ENCODE measurements at regions not wholly inside any gene's neighbourhood (a gene's known extent, or its start where the extent isn't known, plus 50 kb on each side); places are given as distances from the start of the nearest gene placed in this dataset.

DNA sequence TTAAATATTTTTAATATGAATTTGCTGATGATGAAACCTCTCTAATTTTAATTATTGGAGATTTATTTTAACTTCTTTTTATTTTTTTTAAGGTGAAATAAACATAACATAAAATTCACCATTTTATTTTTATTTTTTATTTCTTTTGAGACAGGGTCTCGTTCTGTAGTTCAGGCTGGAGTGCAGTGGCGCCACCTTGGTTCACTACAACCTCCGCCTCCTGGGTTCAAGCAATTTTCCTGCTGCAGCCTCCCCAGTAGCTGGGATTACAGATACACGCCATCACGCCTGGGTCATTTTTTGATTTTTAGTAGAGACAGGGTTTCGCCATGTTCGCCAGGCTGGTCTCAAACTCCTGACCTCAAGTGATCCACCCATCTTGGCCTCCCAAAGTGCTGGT, 402.9 kb downstream of the PRR16 start:
- Mint-ChIP-seq H3K27me3 (no peaks in the 10 kb centered on the region), H3K4me3 (ENCODE audit: low read depth) (no peak overlapping the region), H3K4me1 (ENCODE audit: low read depth) (peaks cover 7% of the 10 kb centered on the region), H3K27ac (no peak overlapping the region), H3K9me3 (ENCODE audit: low read depth) (no peaks in the 10 kb centered on the region), H3K36me3 (ENCODE audit: insufficient read depth) (no peaks in the 10 kb centered on the region)
- DNase-seq (ENCODE audit: low spot score, unreplicated experiment), result no peak
- TF ChIP-seq, protein P1, sequence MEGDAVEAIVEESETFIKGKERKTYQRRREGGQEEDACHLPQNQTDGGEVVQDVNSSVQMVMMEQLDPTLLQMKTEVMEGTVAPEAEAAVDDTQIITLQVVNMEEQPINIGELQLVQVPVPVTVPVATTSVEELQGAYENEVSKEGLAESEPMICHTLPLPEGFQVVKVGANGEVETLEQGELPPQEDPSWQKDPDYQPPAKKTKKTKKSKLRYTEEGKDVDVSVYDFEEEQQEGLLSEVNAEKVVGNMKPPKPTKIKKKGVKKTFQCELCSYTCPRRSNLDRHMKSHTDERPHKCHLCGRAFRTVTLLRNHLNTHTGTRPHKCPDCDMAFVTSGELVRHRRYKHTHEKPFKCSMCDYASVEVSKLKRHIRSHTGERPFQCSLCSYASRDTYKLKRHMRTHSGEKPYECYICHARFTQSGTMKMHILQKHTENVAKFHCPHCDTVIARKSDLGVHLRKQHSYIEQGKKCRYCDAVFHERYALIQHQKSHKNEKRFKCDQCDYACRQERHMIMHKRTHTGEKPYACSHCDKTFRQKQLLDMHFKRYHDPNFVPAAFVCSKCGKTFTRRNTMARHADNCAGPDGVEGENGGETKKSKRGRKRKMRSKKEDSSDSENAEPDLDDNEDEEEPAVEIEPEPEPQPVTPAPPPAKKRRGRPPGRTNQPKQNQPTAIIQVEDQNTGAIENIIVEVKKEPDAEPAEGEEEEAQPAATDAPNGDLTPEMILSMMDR (IDR thresholded peaks at IDR 0.05; ENCODE audit: unreplicated experiment), result no peak

DNA sequence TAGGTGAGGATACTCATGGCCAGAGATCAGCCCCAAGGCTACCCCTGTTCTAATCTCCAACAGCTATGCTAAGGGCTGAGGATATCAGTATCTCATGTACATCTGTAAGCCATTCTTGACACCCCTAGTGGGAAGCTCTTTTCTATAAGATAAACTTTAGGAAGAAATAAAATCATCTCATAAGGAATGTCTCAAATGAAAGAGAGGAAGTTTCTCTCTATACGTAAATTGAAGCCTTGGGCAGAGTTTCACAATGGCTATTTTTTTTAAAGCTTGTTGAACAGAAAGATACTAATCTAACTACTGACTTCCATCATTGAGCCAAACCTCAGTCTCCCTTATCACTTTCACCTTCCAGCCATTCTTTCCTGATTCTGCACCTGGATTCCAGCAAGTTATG, 405.7 kb downstream of the PRR16 start:
- Mint-ChIP-seq H3K36me3 (ENCODE audit: insufficient read depth) (no peaks in the 10 kb centered on the region), H3K27me3 (no peaks in the 10 kb centered on the region), H3K9me3 (ENCODE audit: low read depth) (no peaks in the 10 kb centered on the region), H3K4me3 (ENCODE audit: low read depth) (no peak overlapping the region), H3K27ac (no peak overlapping the region), H3K4me1 (ENCODE audit: low read depth) (no peaks in the 10 kb centered on the region)
- DNase-seq (ENCODE audit: low spot score, unreplicated experiment), result no peak
- TF ChIP-seq, protein P1 (IDR thresholded peaks at IDR 0.05; ENCODE audit: unreplicated experiment), result no peak

DNA sequence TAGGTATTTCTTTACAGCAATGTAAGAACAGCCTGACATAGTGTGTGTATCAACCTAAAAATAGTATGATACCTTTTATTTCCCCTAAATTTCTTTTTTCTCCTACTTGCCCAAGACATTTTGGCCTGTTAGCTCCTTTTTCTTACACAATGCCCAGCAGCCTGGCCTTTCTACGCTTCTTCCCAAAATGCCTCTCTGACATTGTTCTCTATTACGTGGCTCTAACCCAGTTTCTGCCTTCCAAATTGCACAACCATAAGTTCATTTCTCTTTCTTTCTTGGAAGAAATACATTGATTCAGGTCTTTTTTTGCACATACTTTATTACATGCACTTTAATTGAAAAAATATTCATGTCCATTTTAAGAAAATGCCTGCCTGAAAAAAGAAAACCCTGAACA, 408.2 kb downstream of the PRR16 start:
- DNase-seq (ENCODE audit: low spot score, unreplicated experiment), result no peak
- no peaks in the 10 kb centered on the region for H3K36me3 Mint-ChIP-seq (ENCODE audit: insufficient read depth)
- no peaks in the 10 kb centered on the region for H3K9me3 Mint-ChIP-seq (ENCODE audit: low read depth)
- H3K27me3 Mint-ChIP-seq, result no peaks in the 10 kb centered on the region
- no peak overlapping the region for H3K4me3 Mint-ChIP-seq (ENCODE audit: low read depth)
- H3K27ac Mint-ChIP-seq, result no peak overlapping the region
- H3K4me1 Mint-ChIP-seq (ENCODE audit: low read depth), result no peaks in the 10 kb centered on the region
- TF ChIP-seq, protein P1 (IDR thresholded peaks at IDR 0.05; ENCODE audit: unreplicated experiment), result no peak

DNA sequence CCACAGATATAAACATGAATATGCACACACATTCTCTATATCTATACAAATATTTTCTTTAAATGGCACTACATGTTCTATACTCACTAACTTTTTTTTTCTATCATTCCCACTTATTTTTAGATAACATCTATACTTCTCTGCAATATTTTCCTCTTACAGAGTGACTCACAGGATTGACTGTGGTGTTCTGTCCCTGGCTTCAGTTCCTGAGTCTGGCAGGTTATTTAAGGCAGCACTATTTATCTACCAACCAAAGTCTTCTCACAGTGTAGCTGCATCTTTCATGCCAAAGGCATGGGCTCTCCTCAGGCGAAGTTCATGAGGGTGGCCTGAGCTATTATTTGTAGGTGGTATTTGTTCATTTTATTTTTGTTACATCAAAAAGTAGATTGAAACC, 409.0 kb downstream of the PRR16 start:
- DNase-seq (ENCODE audit: low spot score, unreplicated experiment), result no peak
- Mint-ChIP-seq H3K36me3 (ENCODE audit: insufficient read depth) (no peaks in the 10 kb centered on the region), H3K4me3 (ENCODE audit: low read depth) (no peak overlapping the region), H3K9me3 (ENCODE audit: low read depth) (no peaks in the 10 kb centered on the region), H3K4me1 (ENCODE audit: low read depth) (no peaks in the 10 kb centered on the region), H3K27ac (no peak overlapping the region), H3K27me3 (no peaks in the 10 kb centered on the region)
- TF ChIP-seq, protein P1 (IDR thresholded peaks at IDR 0.05; ENCODE audit: unreplicated experiment), result no peak

DNA sequence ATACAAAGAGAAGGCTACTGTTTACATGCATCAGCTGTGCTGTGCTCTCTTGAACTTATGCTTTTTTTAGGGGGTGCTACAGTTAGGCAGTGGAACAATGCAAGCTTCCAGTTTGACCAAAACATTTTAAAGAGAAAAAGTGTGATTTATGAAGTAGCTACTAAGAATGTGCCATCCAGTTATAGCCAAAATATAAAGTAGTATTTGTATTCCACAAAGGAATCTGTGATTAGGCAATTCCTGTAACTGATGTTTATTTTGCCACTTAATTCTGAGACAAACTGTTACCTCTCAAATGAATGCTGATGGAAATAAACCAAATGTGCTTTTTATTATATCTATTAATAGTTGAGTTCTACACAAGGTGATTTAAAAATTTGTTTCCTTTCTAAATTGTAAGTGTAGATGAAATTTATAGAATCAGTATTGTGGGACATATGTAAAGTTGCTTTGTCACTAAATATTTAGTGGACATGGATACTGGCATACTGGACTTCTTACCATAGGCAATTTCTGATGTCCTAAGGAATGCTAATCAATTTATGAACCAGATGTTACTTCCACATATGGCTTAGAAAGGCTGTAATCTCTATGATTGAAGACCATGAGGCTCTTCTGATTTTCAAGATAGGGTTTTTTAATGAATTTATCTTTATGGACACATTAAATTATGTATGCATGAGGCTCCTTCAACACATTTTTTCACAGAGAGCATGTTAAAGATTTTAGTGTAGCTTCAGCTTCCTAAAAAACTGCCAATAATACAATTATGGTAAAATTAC, 410.2 kb downstream of the PRR16 start:
- no peaks in the 10 kb centered on the region for H3K9me3 Mint-ChIP-seq (ENCODE audit: low read depth)
- no peak overlapping the region for H3K4me3 Mint-ChIP-seq (ENCODE audit: low read depth)
- no peaks in the 10 kb centered on the region for H3K36me3 Mint-ChIP-seq (ENCODE audit: insufficient read depth)
- no peaks in the 10 kb centered on the region for H3K4me1 Mint-ChIP-seq (ENCODE audit: low read depth)
- no peak overlapping the region for H3K27ac Mint-ChIP-seq
- no peak for DNase-seq (ENCODE audit: low spot score, unreplicated experiment)
- TF ChIP-seq, protein P1 (IDR thresholded peaks at IDR 0.05; ENCODE audit: unreplicated experiment), result no peak
- no peaks in the 10 kb centered on the region for H3K27me3 Mint-ChIP-seq

Measured in progenitor cell of endocrine pancreas (in vitro differentiated cells).